IPS-18a (cell line): ENCODE measurements at regions not wholly inside any gene's neighbourhood (a gene's known extent, or its start where the extent isn't known, plus 50 kb on each side); places are given as distances from the start of the nearest gene placed in this dataset.

Experiments
- H3K27ac ChIP-seq: one replicate; pipeline ENCODE4 v1.5.1; 2013; ENCODE audit warnings: low read length
- H3K27me3 ChIP-seq: one replicate; pipeline ENCODE4 v1.6.1; 2013; ENCODE audit warnings: mild to moderate bottlenecking, low read length; ENCODE audit not compliant: control insufficient read depth, insufficient read depth
- H3K36me3 ChIP-seq: one replicate; pipeline ENCODE4 v1.6.1; 2013; ENCODE audit warnings: low read depth, low read length; ENCODE audit not compliant: control insufficient read depth
- H3K4me1 ChIP-seq: one replicate; pipeline ENCODE4 v1.6.1; 2013; ENCODE audit warnings: low read depth, low read length; ENCODE audit not compliant: control insufficient read depth
- H3K4me3 ChIP-seq: one replicate; pipeline ENCODE4 v1.5.1; 2013; ENCODE audit warnings: low read length
- H3K9ac ChIP-seq: one replicate; pipeline ENCODE4 v1.6.1; 2013; ENCODE audit warnings: mild to moderate bottlenecking, low read length, moderate library complexity
- H3K9me3 ChIP-seq: one replicate; pipeline ENCODE4 v1.6.1; 2013; ENCODE audit warnings: low read depth, low read length; ENCODE audit not compliant: control insufficient read depth

DNA sequence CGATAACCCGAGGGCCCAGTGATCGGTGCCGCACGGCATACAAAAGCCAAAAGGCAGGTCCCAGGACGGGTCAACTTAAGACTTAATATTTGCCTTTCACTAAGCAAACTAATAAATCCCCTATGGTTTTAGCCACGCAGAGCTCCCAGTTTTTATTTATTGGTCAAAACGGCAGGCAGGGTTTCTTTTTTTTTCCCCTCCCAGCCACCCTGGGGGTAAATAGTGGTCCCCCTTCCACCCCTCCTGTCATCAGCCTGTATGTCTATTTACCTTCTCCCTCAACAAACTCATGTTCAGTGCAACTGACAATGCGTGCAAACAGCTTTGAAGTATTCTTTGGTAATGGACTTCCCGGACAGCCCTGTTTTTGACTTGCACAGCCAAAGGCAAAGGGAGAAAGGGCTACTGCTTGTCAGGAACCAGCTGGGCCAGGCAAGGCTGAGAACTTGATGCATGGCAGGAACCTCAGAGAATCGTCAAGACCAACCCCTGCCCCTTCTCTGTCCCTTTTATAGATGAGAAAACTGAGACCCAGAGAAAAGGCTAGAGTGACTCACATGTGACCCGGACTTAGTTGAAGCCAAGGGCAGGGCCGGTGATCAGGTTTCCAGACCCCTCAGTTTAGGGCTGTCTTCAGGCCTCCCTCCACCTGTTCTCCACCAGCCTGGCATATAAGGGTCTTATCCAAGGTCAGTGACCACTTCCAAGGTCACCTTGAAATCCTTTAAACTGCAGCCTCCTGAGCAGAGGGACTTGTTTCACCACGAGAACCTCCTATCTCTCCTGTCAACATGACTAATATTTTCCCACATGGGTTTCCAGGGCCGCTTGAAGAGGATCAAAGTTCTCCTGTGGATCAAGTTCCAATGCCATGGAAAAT lies 279.0 kb downstream of the SOX9 start:
- no peaks in the 10 kb centered on the region for H3K9me3 ChIP-seq
- H3K27me3 ChIP-seq, result peaks cover 9% of the 10 kb centered on the region
- no peak overlapping the region for H3K27ac ChIP-seq
- H3K36me3 ChIP-seq, result no peaks in the 10 kb centered on the region
- H3K9ac ChIP-seq, result no peak overlapping the region
- no peak overlapping the region for H3K4me3 ChIP-seq
- no peaks in the 10 kb centered on the region for H3K4me1 ChIP-seq

DNA sequence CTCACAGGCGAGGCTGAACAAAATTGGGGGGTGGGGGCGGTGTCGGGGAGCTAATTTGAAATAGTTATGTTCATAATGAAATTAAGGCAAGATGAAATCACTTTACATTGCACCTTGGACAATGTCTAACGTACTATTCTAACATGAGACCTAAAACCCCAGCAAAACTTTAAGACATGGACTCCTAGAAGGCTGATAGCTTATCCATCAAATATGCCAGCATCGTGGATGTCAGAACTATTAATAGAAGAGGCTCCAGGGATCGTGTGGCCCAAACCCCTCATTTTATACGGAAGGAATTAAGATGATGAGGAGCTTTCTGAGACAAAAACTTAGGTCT lies 279.6 kb downstream of the SOX9 start:
- Histone ChIP-seq H3K36me3 (no peaks in the 10 kb centered on the region), H3K27ac (no peak overlapping the region), H3K4me1 (no peaks in the 10 kb centered on the region), H3K9me3 (no peaks in the 10 kb centered on the region), H3K9ac (no peak overlapping the region), H3K4me3 (no peak overlapping the region), H3K27me3 (peaks cover 15% of the 10 kb centered on the region)

DNA sequence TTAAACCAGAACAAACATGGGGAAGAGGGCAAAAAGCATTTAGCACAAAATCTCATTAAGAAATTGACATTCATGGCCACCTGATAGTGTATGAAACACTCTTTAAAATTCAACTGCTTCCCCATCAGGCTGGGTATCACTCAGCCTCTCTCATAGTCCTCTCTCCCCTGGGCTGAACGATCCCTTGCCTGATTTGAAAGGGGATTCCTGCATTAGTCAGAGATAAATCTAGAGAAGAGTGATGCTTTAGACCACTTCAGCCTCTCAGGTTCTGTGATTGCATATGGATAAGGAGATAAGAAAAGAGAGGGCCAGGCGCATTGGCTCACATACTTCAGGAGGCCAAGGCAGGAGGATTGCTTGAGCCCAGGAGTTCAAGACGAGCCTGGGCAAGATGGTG lies 280.0 kb downstream of the SOX9 start:
- H3K9ac ChIP-seq, result no peak overlapping the region
- H3K36me3 ChIP-seq, result no peaks in the 10 kb centered on the region
- H3K9me3 ChIP-seq, result no peaks in the 10 kb centered on the region
- H3K27ac ChIP-seq, result no peak overlapping the region
- no peak overlapping the region for H3K4me3 ChIP-seq
- H3K4me1 ChIP-seq, result no peaks in the 10 kb centered on the region
- peaks cover 19% of the 10 kb centered on the region for H3K27me3 ChIP-seq

DNA sequence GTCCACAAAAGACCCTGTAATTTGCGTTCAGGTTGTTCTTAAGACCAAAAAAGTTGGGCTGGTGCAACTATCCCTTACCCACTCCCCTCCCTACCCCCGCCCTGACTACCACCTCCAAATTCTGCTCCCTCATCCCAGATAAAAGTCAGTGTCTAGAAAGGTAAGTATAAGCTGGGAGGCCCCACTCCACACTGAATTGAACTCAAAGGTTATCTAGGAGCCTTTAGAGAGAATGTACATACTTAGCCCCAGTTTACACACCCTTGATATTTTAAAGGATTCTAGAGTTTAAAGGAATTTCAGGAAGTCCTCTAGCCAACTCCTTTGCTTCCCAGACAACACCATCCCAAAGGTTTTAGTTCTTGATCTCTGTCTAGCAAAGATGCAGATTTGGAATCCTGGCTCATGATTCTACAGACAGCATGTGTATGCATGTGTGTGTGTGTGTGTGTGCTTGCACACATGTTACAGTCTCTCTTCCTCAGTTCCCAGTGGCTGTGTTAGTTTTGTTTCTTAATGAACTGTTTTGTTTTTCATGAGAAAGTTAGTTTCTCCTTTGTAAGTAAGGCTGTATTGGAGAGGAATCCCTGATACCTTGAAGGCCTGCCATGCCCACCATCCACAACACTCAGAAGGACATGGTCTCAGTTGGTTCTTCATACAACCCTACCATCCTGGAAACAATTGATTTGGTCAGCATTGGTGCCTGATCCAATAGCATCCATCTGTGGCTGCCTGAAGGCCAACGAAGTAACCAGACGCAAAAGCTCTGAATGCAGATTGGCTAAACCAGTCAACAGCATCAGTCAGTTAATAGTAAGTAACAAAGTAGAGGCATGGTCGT lies 281.3 kb downstream of the SOX9 start:
- no peaks in the 10 kb centered on the region for H3K36me3 ChIP-seq
- no peaks in the 10 kb centered on the region for H3K9me3 ChIP-seq
- H3K4me3 ChIP-seq, result no peak overlapping the region
- H3K9ac ChIP-seq, result no peak overlapping the region
- no peak overlapping the region for H3K27ac ChIP-seq
- no peaks in the 10 kb centered on the region for H3K4me1 ChIP-seq
- peaks cover 32% of the 10 kb centered on the region for H3K27me3 ChIP-seq

DNA sequence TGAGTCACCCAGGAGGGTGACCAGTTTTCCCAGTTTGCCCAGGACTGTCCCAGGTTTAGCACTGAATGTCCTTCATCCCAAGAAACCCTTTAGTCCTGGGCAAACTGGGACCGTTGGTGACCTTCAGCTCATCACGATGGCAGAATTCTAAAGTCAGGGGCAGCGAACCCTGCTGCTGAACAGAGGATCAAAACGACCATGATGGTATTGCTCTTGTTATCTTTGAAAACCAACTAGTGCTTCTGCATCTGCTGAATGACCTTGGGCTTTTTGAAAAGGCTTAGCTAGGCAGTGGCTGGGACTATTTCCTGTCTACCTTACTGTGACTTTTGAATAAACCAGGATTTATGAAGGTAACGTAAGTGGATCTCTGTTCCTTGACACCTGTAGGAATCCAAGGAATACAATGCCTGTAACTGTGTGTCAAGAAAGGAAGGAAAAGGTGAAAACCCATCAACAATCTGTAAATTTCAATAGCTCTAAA lies 281.9 kb downstream of the SOX9 start:
- peaks cover 38% of the 10 kb centered on the region for H3K27me3 ChIP-seq
- H3K4me3 ChIP-seq, result no peak overlapping the region
- H3K4me1 ChIP-seq, result peaks cover 3% of the 10 kb centered on the region
- H3K9me3 ChIP-seq, result no peaks in the 10 kb centered on the region
- no peaks in the 10 kb centered on the region for H3K36me3 ChIP-seq
- no peak overlapping the region for H3K27ac ChIP-seq
- H3K9ac ChIP-seq, result no peak overlapping the region

DNA sequence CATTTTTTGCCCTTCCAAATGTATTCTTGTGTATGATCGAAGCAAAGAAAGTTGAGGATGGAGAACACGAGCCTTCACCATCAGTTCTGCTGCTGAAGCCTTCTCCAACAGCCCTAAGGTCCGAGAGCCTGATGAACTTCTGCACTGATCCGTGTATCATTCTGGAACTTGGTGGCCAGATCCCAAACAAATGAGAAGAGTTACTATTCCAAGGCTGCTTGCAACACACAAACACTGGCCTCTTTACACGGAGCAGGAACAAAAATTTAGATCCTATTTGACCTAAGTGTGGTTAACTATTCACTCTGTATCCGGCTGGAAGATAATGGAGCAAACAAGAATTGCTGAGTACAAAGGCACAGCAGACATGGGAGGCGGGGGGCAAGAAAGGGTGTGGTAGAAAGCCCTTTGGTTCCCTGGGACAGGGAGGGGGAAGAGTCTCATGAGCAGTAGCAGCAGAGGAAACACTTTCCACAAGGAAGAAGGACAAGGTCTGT lies 282.9 kb downstream of the SOX9 start:
- Histone ChIP-seq H3K36me3 (no peaks in the 10 kb centered on the region), H3K27me3 (peaks cover 48% of the 10 kb centered on the region), H3K9me3 (no peaks in the 10 kb centered on the region), H3K9ac (no peak overlapping the region), H3K27ac (no peak overlapping the region), H3K4me3 (no peak overlapping the region), H3K4me1 (peaks cover 5% of the 10 kb centered on the region)

DNA sequence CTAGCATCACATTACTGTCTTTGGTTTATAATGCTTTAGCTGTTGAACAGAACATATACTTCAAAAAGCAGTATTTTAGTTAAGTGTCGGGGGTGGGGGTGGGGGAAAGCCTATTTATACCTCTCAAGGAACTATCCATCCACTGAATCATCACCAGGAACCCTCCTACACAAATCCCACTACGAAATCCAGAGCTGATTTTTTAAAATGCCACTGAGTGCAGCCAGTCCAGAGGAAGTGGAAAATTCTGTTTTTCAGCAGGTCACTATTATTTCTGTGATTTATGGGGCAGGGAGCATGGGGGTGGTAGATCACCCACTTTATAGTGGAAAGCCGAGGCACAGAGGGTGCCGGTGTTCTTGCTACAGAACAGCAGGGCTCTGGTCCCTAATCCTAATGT lies 284.1 kb downstream of the SOX9 start:
- no peak overlapping the region for H3K4me3 ChIP-seq
- H3K9ac ChIP-seq, result no peak overlapping the region
- no peak overlapping the region for H3K27ac ChIP-seq
- H3K4me1 ChIP-seq, result peaks cover 5% of the 10 kb centered on the region
- no peaks in the 10 kb centered on the region for H3K36me3 ChIP-seq
- no peaks in the 10 kb centered on the region for H3K9me3 ChIP-seq
- peaks cover 59% of the 10 kb centered on the region for H3K27me3 ChIP-seq

DNA sequence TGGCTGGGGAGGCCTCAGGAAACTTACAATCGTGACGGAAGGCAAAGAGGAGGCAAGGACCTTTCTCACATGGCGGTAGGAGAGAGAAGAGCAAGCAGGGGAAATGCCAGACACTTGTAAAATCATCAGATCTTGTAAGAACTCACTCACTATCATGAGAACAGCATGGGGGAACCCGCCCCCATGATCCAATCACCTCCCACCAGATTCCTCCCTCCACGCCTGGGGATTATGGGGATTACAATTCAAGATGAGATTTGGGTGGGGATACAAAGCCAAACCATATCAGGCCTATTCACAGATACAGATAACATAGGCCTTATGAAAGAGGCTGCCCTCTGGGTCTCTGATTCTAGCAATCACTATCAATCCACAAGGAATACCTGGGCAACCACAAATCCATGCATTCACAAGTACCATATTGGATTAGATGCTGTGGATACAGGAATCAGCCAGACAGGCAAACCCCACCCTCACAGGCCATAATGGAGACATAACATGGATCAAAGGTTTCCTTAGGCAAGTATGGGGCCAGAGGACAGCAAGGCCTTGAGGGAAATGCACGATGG lies 284.9 kb downstream of the SOX9 start:
- Histone ChIP-seq H3K9ac (no peak overlapping the region), H3K27ac (no peak overlapping the region), H3K27me3 (peaks cover 68% of the 10 kb centered on the region), H3K4me1 (peaks cover 5% of the 10 kb centered on the region), H3K36me3 (no peaks in the 10 kb centered on the region), H3K9me3 (no peaks in the 10 kb centered on the region), H3K4me3 (no peak overlapping the region)

DNA sequence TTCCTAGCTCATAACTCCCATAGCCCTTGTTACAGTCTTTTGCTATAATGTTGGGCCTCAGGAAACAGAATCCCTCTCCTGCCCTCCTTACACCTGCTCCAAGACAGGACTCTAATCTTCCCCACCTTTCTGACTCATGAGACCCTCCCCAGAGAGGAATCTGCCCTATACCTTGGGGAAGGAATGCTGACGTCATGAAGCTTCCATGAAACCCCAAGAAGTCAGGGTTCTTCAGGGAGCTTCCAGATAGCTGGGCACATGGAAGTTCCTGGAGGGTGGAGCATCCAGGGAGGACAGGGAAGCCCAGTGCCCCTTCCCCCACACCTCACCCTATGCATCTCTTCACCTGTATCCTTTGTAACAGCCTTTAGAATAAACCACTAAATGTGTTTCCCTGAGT lies 285.7 kb downstream of the SOX9 start:
- H3K9ac ChIP-seq, result no peak overlapping the region
- H3K27me3 ChIP-seq, result peaks cover 75% of the 10 kb centered on the region
- H3K36me3 ChIP-seq, result no peaks in the 10 kb centered on the region
- no peak overlapping the region for H3K27ac ChIP-seq
- H3K4me3 ChIP-seq, result no peak overlapping the region
- H3K9me3 ChIP-seq, result no peaks in the 10 kb centered on the region
- H3K4me1 ChIP-seq, result peaks cover 5% of the 10 kb centered on the region

DNA sequence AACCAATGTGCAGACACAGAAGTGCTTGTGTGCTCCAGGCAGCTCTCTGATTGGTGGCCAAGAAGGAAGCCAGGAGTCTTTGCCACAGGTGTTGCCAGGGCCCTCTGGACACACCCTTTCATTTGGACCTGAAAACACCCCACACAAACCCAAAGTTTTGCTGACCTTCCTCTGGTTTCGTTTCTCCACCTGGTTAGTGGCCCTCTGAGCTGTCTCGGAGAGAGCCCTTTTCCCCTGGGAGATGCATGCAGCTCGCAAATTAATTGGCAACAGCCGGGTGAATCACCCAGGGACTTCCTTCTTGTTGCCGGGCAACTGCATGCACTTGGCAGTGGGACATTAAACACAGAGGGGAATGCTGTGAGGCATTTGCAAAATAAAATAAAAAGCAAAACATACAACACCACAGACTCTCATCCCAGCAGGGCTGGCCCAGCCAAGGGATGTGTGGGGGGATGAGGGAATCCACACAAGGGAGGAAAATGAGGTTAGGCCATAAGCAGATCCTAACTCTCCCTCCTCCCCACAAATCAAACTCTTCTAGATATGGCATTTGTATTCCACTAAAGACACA lies 286.6 kb downstream of the SOX9 start:
- peaks cover 5% of the 10 kb centered on the region for H3K4me1 ChIP-seq
- no peak overlapping the region for H3K9ac ChIP-seq
- H3K4me3 ChIP-seq, result no peak overlapping the region
- H3K27me3 ChIP-seq, result peaks cover 81% of the 10 kb centered on the region
- H3K36me3 ChIP-seq, result no peaks in the 10 kb centered on the region
- no peak overlapping the region for H3K27ac ChIP-seq
- no peaks in the 10 kb centered on the region for H3K9me3 ChIP-seq

DNA sequence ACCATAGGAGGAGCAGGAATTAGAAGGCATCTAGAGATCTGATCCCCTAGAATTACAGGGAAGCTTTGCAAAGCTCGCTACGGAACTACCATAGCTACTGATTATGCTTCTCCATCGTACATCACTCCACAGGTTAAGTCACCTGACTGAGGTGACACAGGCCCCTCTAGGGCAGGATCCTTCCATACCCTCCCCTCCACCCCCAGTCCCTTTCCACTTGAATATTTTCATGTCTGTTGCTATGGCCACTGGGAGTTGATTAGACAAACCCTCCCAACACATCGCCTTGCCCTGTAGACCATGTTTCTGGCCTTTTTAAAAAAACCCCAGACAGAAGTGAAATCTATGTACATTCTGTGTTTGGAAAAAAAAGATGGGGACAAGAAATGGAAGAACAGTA lies 287.1 kb downstream of the SOX9 start:
- Histone ChIP-seq H3K4me1 (peaks cover 5% of the 10 kb centered on the region), H3K27ac (no peak overlapping the region), H3K9me3 (no peaks in the 10 kb centered on the region), H3K36me3 (no peaks in the 10 kb centered on the region), H3K27me3 (peaks cover 81% of the 10 kb centered on the region), H3K9ac (no peak overlapping the region), H3K4me3 (no peak overlapping the region)
